Panc1 (cell line): ENCODE measurements at regions not wholly inside any gene's neighbourhood (a gene's known extent, or its start where the extent isn't known, plus 50 kb on each side); places are given as distances from the start of the nearest gene placed in this dataset.

ENCODE experiments used
- ATAC-seq: fragments of 200-7000 bp; cut with Tn5 transposase; 2 replicates; pipeline ENCODE4 v1.9.1; 2020; ENCODE audit warnings: mild to moderate bottlenecking, moderate library complexity
- BruUV-seq: library from RNA; stranded (reverse); fragments of 400-500 nt; replicated peaks from 2 replicates; lab custom pipeline; 2021; lab: Mats Ljungman, UMichigan
- CTCF ChIA-PET: fragments of 300-600 bp; sonication (Branson Sonifier 250); formaldehyde crosslinking; loops from one replicate; lab custom pipeline; 2022; ENCODE audit warnings: antibody characterized with exemption; lab: Charles Lee
- POLR2A ChIA-PET: fragments of 300-600 bp; sonication (Branson Sonifier 250); formaldehyde crosslinking; loops from one replicate; lab custom pipeline; 2022; ENCODE audit warnings: antibody characterized with exemption; lab: Charles Lee
- DNase-seq: peaks from one replicate; pipeline ENCODE4 v3.0.0-alpha.2; 2010; ENCODE audit warnings: low read depth, low spot score
- H3K27ac ChIP-seq: 2 replicates; pipeline ENCODE4 v1.5.1; 2011; ENCODE audit warnings: mild to moderate bottlenecking, low read length, inconsistent platforms
- H3K27me3 ChIP-seq: fragments of 200-500 bp; sonication (Bioruptor generic); 2 replicates; pipeline ENCODE4 v1.6.0; 2014; ENCODE audit warnings: low read length, inconsistent platforms; ENCODE audit not compliant: control insufficient read depth, insufficient read depth
- H3K36me3 ChIP-seq: fragments of 200-500 bp; sonication (Bioruptor generic); 2 replicates; pipeline ENCODE4 v1.5.1; 2014; ENCODE audit warnings: inconsistent platforms, mild to moderate bottlenecking, low read length, moderate library complexity; ENCODE audit not compliant: control insufficient read depth, insufficient read depth
- H3K4me1 ChIP-seq: 2 replicates; pipeline ENCODE4 v1.5.1; 2011; ENCODE audit warnings: inconsistent platforms, mild to moderate bottlenecking, low read length, moderate library complexity; ENCODE audit not compliant: control insufficient read depth, insufficient read depth
- H3K4me3 ChIP-seq, 2 experiments: 2 replicates each; pipeline ENCODE4 v1.5.1; 2011 to 2012; ENCODE audit warnings: low read depth in 2 of 2, low read length in 2 of 2, mild to moderate bottlenecking in 2 of 2, inconsistent platforms in 1 of 2, moderate library complexity in 1 of 2
- H3K9me3 ChIP-seq: fragments of 200-500 bp; sonication (Bioruptor generic); 2 replicates; pipeline ENCODE4 v1.5.1; 2014; ENCODE audit warnings: low read depth, mild to moderate bottlenecking, inconsistent platforms, low read length, moderate library complexity; ENCODE audit not compliant: control insufficient read depth, insufficient read depth
- POLR2AphosphoS5 ChIP-seq: IDR thresholded peaks from 2 replicates; pipeline ENCODE4 v1.6.1; 2012; ENCODE audit warnings: mild to moderate bottlenecking, low read depth, low read length, moderate library complexity
- SIN3A ChIP-seq: IDR thresholded peaks from 2 replicates; pipeline ENCODE4 v1.6.1; 2012; ENCODE audit warnings: low read depth, mild to moderate bottlenecking, low read length, moderate library complexity, borderline replicate concordance; ENCODE audit not compliant: insufficient read depth
- TCF7L2 ChIP-seq: IDR thresholded peaks from 2 replicates; pipeline ENCODE4 v1.6.1; 2011; ENCODE audit warnings: mild to moderate bottlenecking, low read depth, low read length, inconsistent platforms
- in situ Hi-C: cut with HindIII; loops from 2 replicates; pipeline ENCODE4 v1.10.0; 2016; ENCODE audit warnings: low sequenced_read_pairs, low pct_unique_long_range_greater_than_20kb
- intact Hi-C: fragments of 100-400 bp; cut with micrococcal nuclease; formaldehyde crosslinking; loops from one replicate; pipeline ENCODE4 v1.10.0; 2022; ENCODE audit not compliant: unreplicated experiment
- TF ChIP-seq, protein P1 (sequence below): fragments of 450-650 bp; IDR thresholded peaks from 2 replicates; pipeline ENCODE4 v1.5.1; 2017; ENCODE audit warnings: mild to moderate bottlenecking
- TF ChIP-seq, protein P2 (sequence below), 2 experiments: IDR thresholded peaks; 2 replicates each; pipeline ENCODE4 v1.6.1; 2011 to 2012; ENCODE audit warnings: low read depth in 2 of 2, control low read depth in 1 of 2, low read length in 1 of 2, mild to moderate bottlenecking in 1 of 2, moderate library complexity in 1 of 2; ENCODE audit not compliant: insufficient read depth in 1 of 2

DNA sequence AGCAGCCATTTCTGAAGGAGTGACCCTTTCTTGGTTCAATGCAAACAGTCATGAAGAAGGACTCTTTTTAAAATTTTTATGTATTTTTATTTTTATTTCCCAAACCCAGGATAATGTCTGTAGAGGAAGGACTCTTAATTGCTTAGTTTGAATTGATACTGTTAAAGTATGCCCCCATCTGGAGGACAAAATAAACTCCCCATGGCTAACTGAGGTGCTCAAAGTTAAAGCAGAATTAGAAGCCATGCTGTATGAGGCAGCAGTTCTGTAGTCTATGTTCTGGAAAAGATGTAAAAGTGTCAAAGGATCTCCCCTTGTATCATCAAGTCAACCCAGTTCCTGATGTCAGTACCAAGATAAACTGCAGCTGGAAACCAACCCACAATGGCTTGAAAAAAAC lies 617.9 kb upstream of the GRM3 start:
- no peaks in the 10 kb centered on the region for H3K4me1 ChIP-seq
- no peaks in the 10 kb centered on the region for H3K9me3 ChIP-seq
- no peaks in the 10 kb centered on the region for H3K36me3 ChIP-seq
- BruUV-seq = no TSS peak
- TF ChIP-seq POLR2AphosphoS5 = no peak
- TF ChIP-seq, protein P1, sequence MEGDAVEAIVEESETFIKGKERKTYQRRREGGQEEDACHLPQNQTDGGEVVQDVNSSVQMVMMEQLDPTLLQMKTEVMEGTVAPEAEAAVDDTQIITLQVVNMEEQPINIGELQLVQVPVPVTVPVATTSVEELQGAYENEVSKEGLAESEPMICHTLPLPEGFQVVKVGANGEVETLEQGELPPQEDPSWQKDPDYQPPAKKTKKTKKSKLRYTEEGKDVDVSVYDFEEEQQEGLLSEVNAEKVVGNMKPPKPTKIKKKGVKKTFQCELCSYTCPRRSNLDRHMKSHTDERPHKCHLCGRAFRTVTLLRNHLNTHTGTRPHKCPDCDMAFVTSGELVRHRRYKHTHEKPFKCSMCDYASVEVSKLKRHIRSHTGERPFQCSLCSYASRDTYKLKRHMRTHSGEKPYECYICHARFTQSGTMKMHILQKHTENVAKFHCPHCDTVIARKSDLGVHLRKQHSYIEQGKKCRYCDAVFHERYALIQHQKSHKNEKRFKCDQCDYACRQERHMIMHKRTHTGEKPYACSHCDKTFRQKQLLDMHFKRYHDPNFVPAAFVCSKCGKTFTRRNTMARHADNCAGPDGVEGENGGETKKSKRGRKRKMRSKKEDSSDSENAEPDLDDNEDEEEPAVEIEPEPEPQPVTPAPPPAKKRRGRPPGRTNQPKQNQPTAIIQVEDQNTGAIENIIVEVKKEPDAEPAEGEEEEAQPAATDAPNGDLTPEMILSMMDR = no peak
- no peak for TF ChIP-seq SIN3A
- TF ChIP-seq, protein P2, sequence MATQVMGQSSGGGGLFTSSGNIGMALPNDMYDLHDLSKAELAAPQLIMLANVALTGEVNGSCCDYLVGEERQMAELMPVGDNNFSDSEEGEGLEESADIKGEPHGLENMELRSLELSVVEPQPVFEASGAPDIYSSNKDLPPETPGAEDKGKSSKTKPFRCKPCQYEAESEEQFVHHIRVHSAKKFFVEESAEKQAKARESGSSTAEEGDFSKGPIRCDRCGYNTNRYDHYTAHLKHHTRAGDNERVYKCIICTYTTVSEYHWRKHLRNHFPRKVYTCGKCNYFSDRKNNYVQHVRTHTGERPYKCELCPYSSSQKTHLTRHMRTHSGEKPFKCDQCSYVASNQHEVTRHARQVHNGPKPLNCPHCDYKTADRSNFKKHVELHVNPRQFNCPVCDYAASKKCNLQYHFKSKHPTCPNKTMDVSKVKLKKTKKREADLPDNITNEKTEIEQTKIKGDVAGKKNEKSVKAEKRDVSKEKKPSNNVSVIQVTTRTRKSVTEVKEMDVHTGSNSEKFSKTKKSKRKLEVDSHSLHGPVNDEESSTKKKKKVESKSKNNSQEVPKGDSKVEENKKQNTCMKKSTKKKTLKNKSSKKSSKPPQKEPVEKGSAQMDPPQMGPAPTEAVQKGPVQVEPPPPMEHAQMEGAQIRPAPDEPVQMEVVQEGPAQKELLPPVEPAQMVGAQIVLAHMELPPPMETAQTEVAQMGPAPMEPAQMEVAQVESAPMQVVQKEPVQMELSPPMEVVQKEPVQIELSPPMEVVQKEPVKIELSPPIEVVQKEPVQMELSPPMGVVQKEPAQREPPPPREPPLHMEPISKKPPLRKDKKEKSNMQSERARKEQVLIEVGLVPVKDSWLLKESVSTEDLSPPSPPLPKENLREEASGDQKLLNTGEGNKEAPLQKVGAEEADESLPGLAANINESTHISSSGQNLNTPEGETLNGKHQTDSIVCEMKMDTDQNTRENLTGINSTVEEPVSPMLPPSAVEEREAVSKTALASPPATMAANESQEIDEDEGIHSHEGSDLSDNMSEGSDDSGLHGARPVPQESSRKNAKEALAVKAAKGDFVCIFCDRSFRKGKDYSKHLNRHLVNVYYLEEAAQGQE (IDR thresholded peaks at IDR 0.05; ENCODE audit: insufficient read depth in 1 of 2, low read depth in 2 of 2, low read length in 1 of 2) = no peak
- in situ Hi-C loops = no loop called here
- no peaks in the 10 kb centered on the region for H3K27me3 ChIP-seq
- no peak for DNase-seq
- ChIA-PET CTCF (no interaction called here), POLR2A (no interaction called here)
- H3K4me3 ChIP-seq = no peak overlapping the region
- no peak overlapping the region for H3K27ac ChIP-seq
- no peak for ATAC-seq
- intact Hi-C loops = no loop called here

DNA sequence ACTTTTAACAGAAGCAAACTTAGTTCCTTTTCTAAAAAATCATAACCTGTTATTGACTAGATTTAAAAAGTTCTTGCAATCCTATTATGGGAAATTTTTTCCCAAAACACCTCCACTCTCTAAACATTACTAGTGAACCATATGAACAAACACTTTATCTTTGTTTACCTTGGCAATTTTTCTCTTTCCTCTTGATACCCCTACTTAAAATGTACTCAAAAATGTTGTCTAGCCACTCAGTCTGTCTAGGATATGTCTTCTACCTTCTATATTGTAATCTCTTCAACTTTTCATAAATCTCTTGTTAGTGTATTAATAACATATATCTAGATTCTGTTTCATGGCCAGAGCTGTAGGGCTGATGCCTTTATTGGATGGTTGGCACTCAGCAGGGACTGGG lies 630.0 kb upstream of the GRM3 start:
- POLR2A ChIA-PET = no interaction called here
- ATAC-seq (no peak), DNase-seq (no peak)
- Histone ChIP-seq H3K4me1 (no peaks in the 10 kb centered on the region), H3K4me3 (no peak overlapping the region), H3K27ac (no peak overlapping the region), H3K27me3 (no peaks in the 10 kb centered on the region), H3K9me3 (no peaks in the 10 kb centered on the region; the same call in 1 of the 2 replicates), H3K36me3 (no peaks in the 10 kb centered on the region)
- BruUV-seq = no TSS peak
- TF ChIP-seq SIN3A (no peak), TCF7L2 (no peak), POLR2AphosphoS5 (no peak)
- TF ChIP-seq, protein P2 (IDR thresholded peaks at IDR 0.05; ENCODE audit: insufficient read depth in 1 of 2, low read depth in 2 of 2, low read length in 1 of 2) = no peak
- TF ChIP-seq, protein P1 = no peak
- intact Hi-C loops = no loop called here
- CTCF ChIA-PET = no interaction called here
- in situ Hi-C loops = no loop called here
